ENCODE measurements at regions not wholly inside any gene's neighbourhood (a gene's known extent, or its start where the extent isn't known, plus 50 kb on each side); places are given as distances from the start of the nearest gene placed in this dataset.
"Not testable (repeated sequence)": the region's sequence is repeated elsewhere in the genome, so short reads cannot be mapped to it uniquely, and the experiment has no call there.

DNA sequence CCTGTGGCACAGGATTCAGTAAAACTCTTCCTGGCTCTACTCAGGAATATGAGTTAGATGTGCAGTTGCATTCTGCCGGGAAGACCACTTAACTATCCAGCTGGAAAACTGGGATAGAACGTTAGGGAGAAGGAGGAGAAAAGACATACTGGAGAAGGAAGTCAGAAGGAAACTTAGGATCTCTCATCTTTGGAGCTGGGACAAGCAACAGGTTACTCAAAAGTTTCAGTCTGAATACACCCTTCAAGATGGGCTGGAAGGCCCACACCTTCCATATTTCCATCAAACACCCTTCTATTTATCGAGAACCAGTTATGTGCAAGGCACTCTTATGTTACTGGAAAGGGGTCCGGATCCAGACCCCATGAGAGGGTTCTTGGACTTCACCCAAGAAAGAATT is 440.4 kb upstream of the NRP1 start:
- DNase-seq: no peak

DNA sequence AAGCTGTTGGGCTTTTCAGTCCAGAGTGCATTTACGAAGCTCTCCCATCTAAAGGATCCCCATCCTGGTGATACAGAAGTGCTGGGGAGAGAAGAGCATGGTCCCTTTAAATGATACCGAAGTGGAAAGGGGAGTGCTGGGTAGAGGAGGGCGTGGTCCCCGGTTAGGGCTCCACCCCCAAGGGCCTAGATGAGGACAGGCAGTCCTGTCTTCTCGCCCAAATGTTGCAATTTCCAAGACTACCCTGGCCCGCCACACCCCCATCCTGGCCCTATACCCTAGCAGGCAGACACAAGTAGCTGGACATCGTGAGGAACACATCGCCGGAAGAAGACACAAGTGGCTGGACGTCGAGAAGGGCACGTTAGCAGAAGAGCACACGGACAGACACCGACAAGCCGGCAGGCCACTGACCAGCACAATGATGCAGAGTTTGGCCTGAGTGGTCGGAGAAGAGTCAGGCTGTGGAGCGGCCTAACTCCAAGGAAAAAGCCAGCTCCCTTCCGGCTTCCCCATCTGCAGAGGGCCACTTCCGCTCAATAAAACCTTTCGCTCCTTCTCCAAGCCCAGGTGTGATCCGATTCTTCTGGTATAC is 439.5 kb upstream of the NRP1 start:
- no peak for DNase-seq

- peak; percentile 56 for DNase-seq
Measured at GRCh38 chr10:33773253-33773573, 438.7 kb upstream of the NRP1 start.

GRCh38 chr10:33772370-33773252 is 438.1 kb upstream of the NRP1 start:
- no peak for DNase-seq

- DNase-seq: not testable (repeated sequence)
Measured at GRCh38 chr10:33771856-33772255, 437.4 kb upstream of the NRP1 start.

GRCh38 chr10:33764694-33765185 is 430.3 kb upstream of the NRP1 start:
- DNase-seq: no peak

DNA sequence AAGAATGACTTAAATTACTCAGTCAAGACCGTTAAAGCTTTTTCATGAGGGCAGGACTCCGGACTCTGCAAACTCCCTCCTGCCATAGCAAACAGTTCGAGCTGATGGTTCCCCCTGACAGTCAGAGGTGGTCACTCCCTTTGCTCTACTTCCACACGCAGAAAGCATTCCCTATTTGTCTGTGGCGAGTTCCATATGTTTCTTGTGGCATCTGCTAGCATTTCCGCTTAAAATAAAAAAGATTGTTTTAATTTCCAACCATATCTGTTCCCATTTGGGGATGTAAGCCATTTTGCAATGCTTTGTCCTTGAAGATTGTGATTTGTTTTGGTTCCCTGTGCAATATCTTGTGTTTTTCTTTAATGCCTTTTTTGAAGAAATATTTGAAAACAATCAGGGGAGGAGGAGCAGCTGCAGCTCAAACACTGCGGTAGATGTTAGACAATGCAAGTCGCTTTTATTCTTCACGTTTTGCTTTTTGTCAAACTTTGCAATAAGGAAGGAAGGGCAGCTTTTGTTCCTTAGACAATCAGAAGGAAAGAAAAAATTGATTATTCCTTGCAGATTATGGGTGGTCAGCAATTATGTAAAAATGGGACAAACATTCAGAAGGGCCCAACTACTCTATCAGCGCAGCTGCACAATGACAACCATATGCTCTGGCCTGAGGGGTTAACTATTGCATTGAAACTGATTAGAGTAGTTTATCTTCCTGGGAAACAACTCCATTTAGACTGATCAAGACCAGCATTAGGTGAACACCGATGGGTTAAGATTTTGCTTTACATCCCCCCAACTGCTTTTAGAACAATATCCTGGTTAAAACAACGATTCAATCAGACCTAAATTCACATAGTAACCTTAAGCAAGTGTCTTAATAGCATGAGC is 425.8 kb upstream of the NRP1 start:
- no peak for DNase-seq

DNA sequence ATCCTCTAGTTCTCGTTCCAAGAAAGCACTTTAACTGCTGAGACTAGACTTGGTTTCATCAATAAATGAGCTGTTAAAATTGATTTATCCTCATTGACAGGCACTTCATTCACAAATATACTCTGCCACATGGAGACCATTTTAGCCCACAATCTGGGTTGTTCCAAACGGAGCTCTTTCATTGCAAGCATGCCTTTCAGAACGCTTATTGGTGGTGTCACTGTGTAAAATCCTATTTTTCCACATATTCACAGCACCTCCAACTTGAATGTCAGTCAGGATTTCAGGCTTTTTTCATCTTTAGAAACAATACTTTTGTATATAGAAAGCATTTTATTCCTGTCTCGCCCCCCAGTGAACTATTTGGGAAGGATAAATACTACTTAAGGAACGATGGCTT is 424.7 kb upstream of the NRP1 start:
- DNase-seq: no peak

DNA sequence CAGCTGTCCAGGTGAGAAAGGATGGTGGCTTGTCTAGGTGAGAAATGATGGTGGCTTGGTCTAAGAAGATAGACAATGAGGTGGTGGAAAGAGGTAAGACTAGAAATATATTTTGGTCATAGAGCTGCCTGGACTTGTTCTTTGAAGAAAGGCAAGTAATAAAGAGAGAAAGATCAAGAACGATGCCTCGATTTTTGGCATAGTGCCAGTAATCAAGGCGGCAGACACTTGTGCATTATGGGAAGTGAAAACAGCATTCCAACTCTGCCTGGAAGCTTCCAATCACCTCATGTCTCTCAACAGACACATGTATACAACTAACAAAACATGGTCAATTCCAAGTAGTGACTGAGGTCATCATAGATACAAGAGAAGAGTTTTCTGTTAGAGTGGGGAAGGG is 423.8 kb upstream of the NRP1 start:
- DNase-seq: no peak

GRCh38 chr10:33754052-33754451 is 419.6 kb upstream of the NRP1 start:
- no peak for DNase-seq

DNA sequence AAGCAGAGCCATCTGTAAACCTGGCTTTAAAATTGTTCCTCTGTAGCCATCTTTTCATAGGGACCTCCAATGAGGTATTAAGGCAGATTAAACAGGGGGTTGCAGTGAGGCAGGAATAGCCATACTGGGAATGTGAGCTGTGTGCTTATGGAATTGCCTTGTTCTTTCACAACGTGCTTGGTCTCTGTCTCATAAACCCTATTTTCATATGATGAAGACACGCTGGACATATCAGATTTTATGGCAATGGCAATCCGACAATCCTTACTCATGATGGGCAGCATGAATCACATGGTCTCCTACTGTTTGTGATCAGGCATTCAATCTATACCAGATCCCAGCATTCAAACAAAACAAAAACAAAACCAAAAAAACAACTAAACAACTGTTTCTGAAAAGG is 418.9 kb upstream of the NRP1 start:
- no peak for DNase-seq

GRCh38 chr10:33749790-33750189 is 415.3 kb upstream of the NRP1 start:
- DNase-seq: no peak

- no peak for DNase-seq
Measured at GRCh38 chr10:33749067-33749735, 414.7 kb upstream of the NRP1 start.

DNA sequence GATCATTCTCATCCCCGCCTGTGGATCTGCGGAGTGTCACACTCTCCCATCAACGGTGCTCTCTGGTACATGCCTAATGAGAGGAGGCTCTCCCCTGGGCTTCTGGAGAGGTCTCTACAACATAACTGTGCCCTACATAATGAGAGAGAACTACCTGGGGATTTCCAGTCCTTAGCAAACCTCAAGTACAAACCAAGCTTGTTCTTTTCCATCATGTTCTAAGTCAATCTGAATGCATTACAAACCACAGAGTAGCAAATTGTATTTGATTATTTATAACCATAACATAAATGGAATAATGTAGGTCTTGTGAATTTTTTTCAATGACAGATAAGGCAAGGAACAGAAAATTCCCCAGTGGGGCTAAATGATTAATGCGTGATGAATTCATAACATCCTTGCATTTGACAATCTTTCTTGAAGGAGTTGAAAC is 412.4 kb upstream of the NRP1 start:
- no peak for DNase-seq

- no peak for DNase-seq
Measured at GRCh38 chr10:33746186-33746585, 411.7 kb upstream of the NRP1 start.

DNA sequence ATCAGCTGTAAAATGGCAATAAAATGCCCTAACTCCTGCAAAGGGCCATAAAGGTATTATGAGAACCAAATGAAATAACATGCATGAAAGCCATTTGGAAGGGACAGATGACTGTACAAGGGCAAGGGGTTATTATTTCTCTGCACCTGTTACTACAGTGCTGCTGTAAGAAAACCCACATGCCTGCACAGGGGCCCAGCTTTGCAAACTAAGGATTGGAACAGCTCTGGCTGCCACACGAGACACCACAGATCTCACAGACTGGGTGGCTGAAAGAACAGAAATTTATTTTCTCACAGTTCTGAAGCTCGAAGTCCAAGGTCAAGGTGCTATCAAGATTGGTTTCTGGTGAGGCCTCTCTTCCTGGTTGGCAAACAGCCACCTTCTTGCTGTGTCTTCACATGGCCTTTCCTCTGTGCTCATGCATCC is 409.0 kb upstream of the NRP1 start:
- DNase-seq: no peak

GRCh38 chr10:33739031-33739430 is 404.6 kb upstream of the NRP1 start:
- DNase-seq: no peak

DNA sequence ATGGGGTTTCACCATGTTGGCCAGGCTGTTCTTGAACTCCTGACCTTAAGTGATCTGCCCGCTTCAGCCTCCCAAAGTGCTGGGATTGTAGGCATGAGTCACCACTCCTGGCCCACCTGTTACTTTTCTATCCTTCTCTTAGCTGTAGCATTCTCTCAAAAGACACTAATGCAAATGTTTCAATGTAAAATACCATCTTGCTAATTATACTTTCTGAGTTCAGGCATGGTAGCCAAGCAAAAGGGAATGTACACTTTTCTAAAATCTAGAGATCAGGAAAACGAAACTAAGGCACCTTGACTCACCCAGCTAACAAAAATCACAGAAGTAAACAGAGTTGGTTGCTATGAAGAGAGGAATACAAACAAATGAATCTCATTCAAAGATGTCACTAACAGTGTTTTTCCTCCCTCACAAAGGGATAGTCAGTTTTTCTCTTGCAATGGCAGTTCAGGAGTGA is 401.0 kb upstream of the NRP1 start:
- no peak for DNase-seq

GRCh38 chr10:33734393-33735155 is 400.1 kb upstream of the NRP1 start:
- DNase-seq: no peak

- DNase-seq: no peak
Measured at GRCh38 chr10:33733058-33733457, 398.6 kb upstream of the NRP1 start.

DNA sequence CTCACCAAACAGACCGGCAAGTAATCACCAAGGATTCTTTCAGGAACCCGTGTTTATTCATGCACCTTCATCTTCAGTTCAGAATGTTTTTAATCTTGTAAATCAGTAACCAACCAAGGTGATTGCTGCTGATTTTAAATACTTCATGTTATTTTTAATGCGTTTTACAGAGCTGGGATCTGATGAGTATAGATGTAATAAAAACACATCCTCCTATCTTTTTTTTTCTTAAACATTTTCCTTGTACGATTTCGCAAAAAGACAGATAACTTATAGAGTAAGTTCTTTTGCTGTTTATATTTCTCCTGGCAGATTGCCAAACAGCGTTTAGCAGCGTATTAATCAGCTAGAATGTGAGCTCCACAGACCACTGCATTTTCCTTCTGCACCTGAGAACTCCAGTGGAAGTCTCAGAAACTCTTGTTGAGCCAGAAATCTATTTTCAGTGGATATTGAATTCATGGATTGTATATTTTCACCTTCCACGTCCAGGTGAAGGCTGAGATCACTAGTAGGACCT is 397.8 kb upstream of the NRP1 start:
- DNase-seq: no peak

- no peak for DNase-seq
Measured at GRCh38 chr10:33731322-33731721, 396.9 kb upstream of the NRP1 start.
